Spleen (tissue), 11 donors: ENCODE measurements at regions not wholly inside any gene's neighbourhood (a gene's known extent, or its start where the extent isn't known, plus 50 kb on each side); places are given as distances from the start of the nearest gene placed in this dataset.

Experiments used
- DNase-seq: peaks from one replicate; pipeline ENCODE4 v3.0.0-alpha.2; 2020
- H3K27ac ChIP-seq, 8 donors: fragments of 200-600 bp; sonication (generic) in 7 of 8; 1 replicate in 4 of 8; 2 replicates in 4 of 8; pipeline versions ENCODE4 v1.5.0 to v1.8.0; 2016 to 2021; ENCODE audit warnings: inconsistent platforms in 4 of 8, mild to moderate bottlenecking in 4 of 8, moderate library complexity in 1 of 8
- H3K27me3 ChIP-seq, 7 donors: fragments of 200-600 bp; sonication (generic) in 6 of 7; replicated peaks in 1 of 7; 1 replicate in 4 of 7; 2 replicates in 3 of 7; pipeline versions ENCODE4 v1.5.0 to v1.8.0; 2016 to 2021; ENCODE audit warnings: inconsistent platforms in 3 of 7, mild to moderate bottlenecking in 1 of 7
- H3K36me3 ChIP-seq, 6 donors: fragments of 200-600 bp; sonication (generic) in 5 of 6; 1 replicate in 4 of 6; 2 replicates in 2 of 6; pipeline versions ENCODE4 v1.5.0 to v1.8.0; 2016 to 2021; ENCODE audit warnings: inconsistent platforms in 2 of 6
- H3K4me1 ChIP-seq, 6 donors: fragments of 200-600 bp; sonication (generic) in 5 of 6; 1 replicate in 3 of 6; 2 replicates in 3 of 6; pipeline versions ENCODE4 v1.5.0 to v1.8.0; 2016 to 2021; ENCODE audit warnings: inconsistent platforms in 3 of 6
- H3K4me3 ChIP-seq, 8 donors: fragments of 200-600 bp; sonication (generic) in 7 of 8; 1 replicate in 4 of 8; 2 replicates in 4 of 8; pipeline versions ENCODE4 v1.5.0 to v1.8.0; 2016 to 2021; ENCODE audit warnings: inconsistent platforms in 4 of 8, mild to moderate bottlenecking in 4 of 8, moderate library complexity in 2 of 8
- H3K9me3 ChIP-seq, 8 donors: fragments of 200-600 bp; sonication (generic) in 7 of 8; 1 replicate in 4 of 8; 2 replicates in 4 of 8; pipeline versions ENCODE4 v1.5.0 to v1.8.0; 2016 to 2021; ENCODE audit warnings: inconsistent platforms in 4 of 8
- POLR2A ChIP-seq, 3 donors: fragments of 450-650 bp; IDR thresholded peaks; one replicate each; pipeline ENCODE4 v1.5.1; 2017; ENCODE audit warnings: antibody characterized with exemption in 3 of 3, mild to moderate bottlenecking in 1 of 3
- POLR2AphosphoS5 ChIP-seq, 3 donors: sonication (generic); formaldehyde crosslinking; IDR thresholded peaks; one replicate each; pipeline ENCODE4 v1.5.1; 2017; ENCODE audit warnings: antibody characterized with exemption in 3 of 3
- WGBS, 5 donors: extraction: QIAGEN DNeasy Blood & Tissue Kit in 3 of 5; methylation state at CpG; one replicate each; pipeline versions ENCODE4 v1.1.5 to v1.1.7; 2013 to 2018; 5-methylcytosine and 5-hydroxymethylcytosine counted together
- intact Hi-C: fragments of 100-400 bp; cut with DNase I; formaldehyde crosslinking; loops from one replicate; pipeline ENCODE4 v1.15.0; 2023; ENCODE audit warnings: low total_unique reads
- TF ChIP-seq, protein P1 (sequence below), 11 experiments: fragments of 200-600 bp in 7 of 11; fragments of 450-650 bp in 4 of 11; sonication (generic) in 4 of 11; IDR thresholded peaks in 8 of 11; conservative IDR thresholded peaks in 3 of 11; 1 replicate in 7 of 11; 2 replicates in 4 of 11; pipeline versions ENCODE4 v1.4.0 to v1.8.0; 2016 to 2021; ENCODE audit warnings: antibody characterized with exemption in 11 of 11, inconsistent platforms in 4 of 11, mild to moderate bottlenecking in 1 of 11
- donor health status: healthy with polysubstance abuse.
- donor health status: DM: no; HTN: no; CAD: no; lungs with moderate emphysema.
- donor health status: DM: no; HTN: no; CAD: no.
- donor health status: Bipolar disorder and iron deficiency.
- donor health status: healthy.
- donor health status: DM: no; HTN: no; CAD: no.
- donor health status: DM: yes; HTN: yes; CAD: no.

DNA sequence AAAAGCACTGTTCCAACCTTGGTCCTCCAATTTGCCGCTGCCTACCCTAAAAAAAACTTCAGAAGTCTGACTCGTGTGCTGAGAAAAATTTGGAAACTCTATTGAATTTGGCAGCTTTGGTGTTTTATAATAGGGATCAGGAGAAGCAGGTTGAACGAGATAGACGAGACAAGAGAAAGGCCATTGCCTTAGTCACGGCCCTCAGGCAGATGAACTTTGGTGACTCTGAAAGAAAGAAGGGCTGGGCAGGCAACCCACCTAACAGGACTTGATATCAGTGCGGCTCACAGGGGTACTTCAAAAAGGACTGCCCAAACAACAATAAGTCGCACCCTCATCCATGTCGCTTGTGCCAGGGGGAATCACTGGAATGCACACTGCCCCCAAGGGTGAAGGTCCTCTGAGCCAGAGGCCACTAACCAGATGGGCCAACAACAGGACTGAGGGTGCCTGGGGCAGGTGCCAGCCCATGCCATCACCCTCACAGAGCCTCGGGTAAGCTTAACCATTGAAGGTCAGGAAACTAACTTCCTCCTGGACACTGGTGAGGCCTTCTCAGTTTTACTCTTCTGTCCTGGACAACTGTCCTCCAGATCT lies 102.5 kb upstream of the SSTR1 start:
- H3K27me3 ChIP-seq, result no peaks in the 10 kb centered on the region
- TF ChIP-seq, protein P1, sequence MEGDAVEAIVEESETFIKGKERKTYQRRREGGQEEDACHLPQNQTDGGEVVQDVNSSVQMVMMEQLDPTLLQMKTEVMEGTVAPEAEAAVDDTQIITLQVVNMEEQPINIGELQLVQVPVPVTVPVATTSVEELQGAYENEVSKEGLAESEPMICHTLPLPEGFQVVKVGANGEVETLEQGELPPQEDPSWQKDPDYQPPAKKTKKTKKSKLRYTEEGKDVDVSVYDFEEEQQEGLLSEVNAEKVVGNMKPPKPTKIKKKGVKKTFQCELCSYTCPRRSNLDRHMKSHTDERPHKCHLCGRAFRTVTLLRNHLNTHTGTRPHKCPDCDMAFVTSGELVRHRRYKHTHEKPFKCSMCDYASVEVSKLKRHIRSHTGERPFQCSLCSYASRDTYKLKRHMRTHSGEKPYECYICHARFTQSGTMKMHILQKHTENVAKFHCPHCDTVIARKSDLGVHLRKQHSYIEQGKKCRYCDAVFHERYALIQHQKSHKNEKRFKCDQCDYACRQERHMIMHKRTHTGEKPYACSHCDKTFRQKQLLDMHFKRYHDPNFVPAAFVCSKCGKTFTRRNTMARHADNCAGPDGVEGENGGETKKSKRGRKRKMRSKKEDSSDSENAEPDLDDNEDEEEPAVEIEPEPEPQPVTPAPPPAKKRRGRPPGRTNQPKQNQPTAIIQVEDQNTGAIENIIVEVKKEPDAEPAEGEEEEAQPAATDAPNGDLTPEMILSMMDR (IDR thresholded peaks at IDR 0.05 in 8 of 11, conservative IDR thresholded peaks at IDR 0.05 in 3 of 11), result no peak
- TF ChIP-seq POLR2A (IDR thresholded peaks at IDR 0.05) (no peak), POLR2AphosphoS5 (IDR thresholded peaks at IDR 0.05) (no peak)
- peaks cover 0 to 22% (median 8%) of the 10 kb centered on the region in 8 donors for H3K9me3 ChIP-seq
- no peaks in the 10 kb centered on the region for H3K4me1 ChIP-seq
- no peak overlapping the region for H3K4me3 ChIP-seq
- no peak for DNase-seq
- H3K36me3 ChIP-seq, result no peaks in the 10 kb centered on the region
- 85 to 96% (median 89%) methylated on average over 8 to 9 of the region's 9 CpGs for WGBS, 5 donors
- intact Hi-C loops, result no loop called here
- no peak overlapping the region for H3K27ac ChIP-seq

- intact Hi-C loops, result no loop called here
- TF ChIP-seq POLR2A (IDR thresholded peaks at IDR 0.05) (no peak), POLR2AphosphoS5 (IDR thresholded peaks at IDR 0.05) (no peak)
- TF ChIP-seq, protein P1 (IDR thresholded peaks at IDR 0.05 in 8 of 11, conservative IDR thresholded peaks at IDR 0.05 in 3 of 11), result no peak
- no peaks in the 10 kb centered on the region for H3K27me3 ChIP-seq
- peaks cover 0 to 13% (median 0%) of the 10 kb centered on the region in 8 donors for H3K9me3 ChIP-seq
- DNase-seq, result no peak
- no peaks in the 10 kb centered on the region for H3K36me3 ChIP-seq
- no peak overlapping the region for H3K27ac ChIP-seq
- 48 to 68% (median 59%) methylated on average over 2 of the region's 2 CpGs for WGBS, 5 donors
- H3K4me3 ChIP-seq, result no peak overlapping the region
- no peaks in the 10 kb centered on the region for H3K4me1 ChIP-seq
Observed at GRCh38 chr14:38107216-38107631, 100.5 kb upstream of the SSTR1 start.

DNA sequence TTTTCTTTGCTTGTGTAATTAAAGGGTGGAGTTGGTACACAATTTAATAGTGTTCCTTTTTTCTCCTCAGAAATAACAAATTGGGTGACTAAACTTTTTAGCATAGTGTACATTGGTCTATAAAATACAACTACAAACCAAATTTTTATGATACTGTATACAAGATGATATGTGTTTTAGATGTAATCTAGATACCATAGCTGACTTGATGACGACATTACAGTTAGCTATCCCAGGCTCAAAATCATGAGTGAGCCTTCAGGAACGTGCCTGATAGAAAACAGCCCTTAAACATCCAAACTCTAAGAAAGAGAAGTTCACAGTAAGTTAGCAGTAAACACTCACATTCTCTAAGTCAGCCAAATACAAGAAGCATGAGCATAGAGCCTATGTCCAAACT lies 99.0 kb upstream of the SSTR1 start:
- Histone ChIP-seq H3K27me3 (no peaks in the 10 kb centered on the region), H3K36me3 (no peaks in the 10 kb centered on the region), H3K4me3 (no peak overlapping the region), H3K4me1 (no peaks in the 10 kb centered on the region), H3K9me3 (peaks cover 0 to 13% (median 0%) of the 10 kb centered on the region in 8 donors), H3K27ac (no peak overlapping the region)
- intact Hi-C loops, result no loop called here
- WGBS, 5 donors, result 69 to 86% (median 77%) methylated on average over 2 of the region's 2 CpGs
- DNase-seq, result no peak
- TF ChIP-seq POLR2AphosphoS5 (IDR thresholded peaks at IDR 0.05) (no peak), POLR2A (IDR thresholded peaks at IDR 0.05) (no peak)
- TF ChIP-seq, protein P1 (IDR thresholded peaks at IDR 0.05 in 8 of 11, conservative IDR thresholded peaks at IDR 0.05 in 3 of 11), result no peak

GRCh38 chr14:38110258-38110657 lies 97.4 kb upstream of the SSTR1 start:
- TF ChIP-seq POLR2AphosphoS5 (IDR thresholded peaks at IDR 0.05) (no peak), POLR2A (IDR thresholded peaks at IDR 0.05) (no peak)
- TF ChIP-seq, protein P1 (IDR thresholded peaks at IDR 0.05 in 8 of 11, conservative IDR thresholded peaks at IDR 0.05 in 3 of 11), result no peak
- H3K9me3 ChIP-seq, result peaks cover 0 to 13% (median 0%) of the 10 kb centered on the region in 8 donors
- H3K4me3 ChIP-seq, result no peak overlapping the region
- intact Hi-C loops, result no loop called here
- H3K27me3 ChIP-seq, result no peaks in the 10 kb centered on the region
- H3K36me3 ChIP-seq, result no peaks in the 10 kb centered on the region
- H3K4me1 ChIP-seq, result no peaks in the 10 kb centered on the region
- no peak for DNase-seq
- no peak overlapping the region for H3K27ac ChIP-seq
- WGBS, 5 donors, result 69 to 84% (median 76%) methylated on average over 1 of the region's 1 CpG
